ENCODE measurements at regions not wholly inside any gene's neighbourhood (a gene's known extent, or its start where the extent isn't known, plus 50 kb on each side); places are given as distances from the start of the nearest gene placed in this dataset.

GRCh38 chr5:68408345-68408871 lies 192.9 kb downstream of the PIK3R1 start:
- no peak for DNase-seq

DNA sequence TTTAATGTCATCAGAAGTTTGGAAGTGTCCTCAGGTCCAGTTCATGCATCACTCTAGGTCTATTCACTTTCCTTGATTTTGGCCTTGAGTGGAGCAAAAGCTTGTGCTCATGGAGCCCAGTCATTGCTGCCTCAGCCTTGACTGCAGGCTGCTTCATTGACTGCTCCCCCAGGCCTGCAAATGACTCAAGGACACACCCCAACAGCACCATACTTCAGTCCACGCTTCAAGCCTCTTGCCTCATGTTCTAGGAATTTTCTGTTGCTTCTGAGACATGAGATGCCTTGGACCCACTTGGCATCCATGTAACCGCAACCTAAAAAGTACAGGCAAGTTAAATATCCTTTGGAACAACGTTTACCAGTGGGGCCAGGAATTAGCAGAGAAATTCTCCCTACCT lies 193.7 kb downstream of the PIK3R1 start:
- DNase-seq, result no peak

DNA sequence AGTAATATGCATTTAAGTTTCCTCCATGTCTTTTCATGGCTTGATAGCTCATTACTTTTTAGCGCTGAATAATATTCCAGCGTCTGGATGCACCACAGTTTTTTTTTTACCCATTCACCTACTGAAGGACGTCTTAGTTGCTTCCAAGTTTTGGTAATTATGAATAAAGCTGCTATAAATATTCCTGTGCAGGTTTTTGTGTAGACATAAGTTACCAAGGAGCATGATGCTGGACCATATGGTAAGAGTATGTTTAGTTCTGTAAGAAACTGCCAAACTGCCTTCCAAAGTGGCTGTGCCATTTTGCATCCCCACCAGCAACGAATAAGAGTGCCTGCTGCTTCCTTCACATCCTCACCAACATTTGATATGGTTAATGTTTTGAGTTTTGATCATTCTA lies 195.6 kb downstream of the PIK3R1 start:
- no peak for DNase-seq

DNA sequence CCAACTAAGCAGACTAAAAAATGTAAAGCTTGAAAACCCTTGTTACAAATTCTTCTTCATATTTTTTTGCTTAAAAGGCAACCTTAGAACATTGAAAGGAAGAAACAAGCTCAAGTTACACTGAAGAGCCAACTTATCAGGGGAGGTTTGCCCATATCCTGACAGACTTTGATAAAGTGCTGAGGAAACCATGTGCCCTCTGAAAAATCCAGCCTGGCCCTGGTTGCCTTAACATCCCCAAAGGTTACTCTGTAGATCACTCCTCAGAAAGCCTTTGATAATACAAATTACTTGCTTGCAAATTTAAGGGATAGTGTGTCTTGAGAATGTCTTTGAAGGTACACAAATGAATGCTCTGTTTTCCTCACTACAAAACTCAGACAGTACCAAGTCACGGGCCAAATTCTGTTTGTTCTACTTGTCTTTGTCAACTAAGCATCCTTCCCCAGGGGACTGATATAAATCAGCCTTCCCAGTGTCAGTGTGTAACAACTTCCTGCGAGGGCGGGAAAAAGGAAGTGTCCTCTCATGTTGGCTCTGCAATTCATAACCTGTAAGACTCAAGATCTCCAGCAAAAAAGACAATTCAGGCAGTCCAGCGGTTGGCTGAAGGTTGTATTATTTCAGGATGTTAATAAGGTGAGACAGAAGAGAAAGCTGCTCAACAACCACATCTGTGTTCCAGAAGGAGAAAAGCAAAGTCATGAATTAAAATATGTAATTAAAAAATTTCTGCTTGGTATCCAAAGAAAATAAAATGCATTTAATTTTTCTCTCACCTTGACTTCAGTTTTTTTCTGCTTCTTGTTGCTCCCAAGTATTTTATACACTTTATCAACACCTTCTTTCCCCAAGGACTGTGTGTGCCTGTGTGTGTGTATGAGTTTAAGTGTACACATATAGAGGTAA lies 199.9 kb downstream of the PIK3R1 start:
- no peak for DNase-seq

DNA sequence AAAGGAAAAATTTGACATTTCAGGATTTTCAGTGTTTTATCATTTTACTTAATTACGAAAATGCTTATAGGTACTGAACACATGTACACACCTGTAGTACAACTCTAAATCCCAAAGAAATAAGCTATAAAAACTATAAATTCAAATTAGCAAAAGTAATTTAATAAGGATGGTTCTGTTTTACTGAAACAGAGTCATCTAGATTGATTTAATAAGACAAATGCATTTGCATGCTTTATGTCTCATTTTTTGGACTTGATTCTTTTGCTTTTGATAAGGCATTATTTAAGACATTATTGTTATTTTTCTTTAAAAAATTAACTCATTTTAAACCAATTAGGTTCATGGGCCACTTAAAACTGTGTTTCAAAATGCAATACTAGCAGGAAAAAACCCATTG lies 201.2 kb downstream of the PIK3R1 start:
- no peak for DNase-seq

DNA sequence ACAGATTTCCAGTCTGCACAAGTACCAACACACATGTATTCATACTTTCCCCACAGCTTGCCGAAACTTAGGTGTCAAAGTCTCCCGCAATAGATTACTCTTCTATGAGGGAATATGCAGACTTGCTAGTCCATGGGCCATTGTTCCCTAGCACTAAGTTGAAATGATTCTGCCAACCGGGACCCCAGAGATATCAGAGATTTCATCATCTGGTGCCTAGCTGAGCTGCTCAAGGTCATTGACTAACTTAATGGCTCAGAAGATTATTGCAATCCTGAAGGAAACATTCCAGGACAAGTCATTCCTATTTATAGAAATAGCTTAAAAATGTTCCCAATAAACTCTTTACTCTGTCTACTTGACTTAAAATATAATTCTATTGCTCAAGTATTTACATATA lies 202.6 kb downstream of the PIK3R1 start:
- no peak for DNase-seq

DNA sequence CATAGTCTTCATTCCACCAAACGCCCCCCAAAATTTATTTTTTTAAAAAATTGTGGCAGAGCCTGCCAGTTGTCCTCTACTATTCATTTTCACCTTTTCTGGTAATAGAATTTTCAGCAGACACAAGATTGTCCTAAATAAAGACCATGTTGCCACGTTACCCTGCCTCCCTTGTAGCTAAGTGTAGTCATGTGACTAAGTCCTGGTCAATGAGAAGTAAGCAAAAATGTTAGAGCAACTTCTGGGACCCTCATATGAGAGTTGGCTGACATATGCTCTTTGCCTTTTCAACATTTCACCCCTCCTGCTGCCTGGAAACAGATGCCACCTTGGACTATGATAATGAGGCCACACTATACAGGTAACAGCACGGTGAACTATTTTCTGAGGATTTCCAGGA lies 203.1 kb downstream of the PIK3R1 start:
- no peak for DNase-seq

GRCh38 chr5:68419081-68419636 lies 203.6 kb downstream of the PIK3R1 start:
- DNase-seq, result no peak

DNA sequence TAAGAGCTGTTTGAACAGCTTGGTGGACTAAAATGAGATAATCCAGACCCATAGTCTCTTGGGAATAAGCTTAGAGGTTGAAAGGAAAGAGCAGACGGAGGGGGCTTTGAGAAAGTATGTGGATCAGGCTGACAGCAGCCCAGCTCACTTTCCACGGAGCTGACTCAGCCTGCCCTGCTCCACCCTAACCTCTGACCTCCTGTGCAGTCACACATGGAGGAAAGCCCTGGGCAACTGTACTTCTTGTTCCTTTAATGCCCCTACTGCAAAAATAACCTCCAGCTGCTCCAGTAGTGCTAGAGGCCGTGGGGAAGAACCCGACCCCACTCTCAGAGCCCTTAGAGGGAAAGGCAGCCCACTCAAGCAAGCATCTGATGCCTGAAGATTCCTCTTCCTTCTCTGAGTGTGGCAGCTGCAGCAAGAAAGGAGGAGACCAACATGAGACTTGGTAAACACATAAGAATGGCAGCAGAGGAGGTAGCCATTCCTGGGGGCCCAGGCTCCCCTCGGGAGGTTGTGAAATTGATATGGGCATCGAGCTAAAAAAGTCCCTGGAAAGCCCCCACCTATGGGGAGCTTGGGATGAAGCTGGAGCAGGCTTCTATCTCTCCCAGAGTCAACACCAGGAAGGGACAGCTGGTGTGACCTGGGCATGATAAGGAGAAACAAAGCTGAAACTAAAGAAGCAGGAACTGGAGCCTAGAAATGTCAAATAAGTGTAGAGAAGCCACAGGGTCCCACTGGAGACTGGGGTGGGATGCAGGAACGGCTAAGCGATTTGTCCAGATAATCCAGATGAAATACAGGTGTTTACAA lies 204.3 kb downstream of the PIK3R1 start:
- DNase-seq, result no peak

DNA sequence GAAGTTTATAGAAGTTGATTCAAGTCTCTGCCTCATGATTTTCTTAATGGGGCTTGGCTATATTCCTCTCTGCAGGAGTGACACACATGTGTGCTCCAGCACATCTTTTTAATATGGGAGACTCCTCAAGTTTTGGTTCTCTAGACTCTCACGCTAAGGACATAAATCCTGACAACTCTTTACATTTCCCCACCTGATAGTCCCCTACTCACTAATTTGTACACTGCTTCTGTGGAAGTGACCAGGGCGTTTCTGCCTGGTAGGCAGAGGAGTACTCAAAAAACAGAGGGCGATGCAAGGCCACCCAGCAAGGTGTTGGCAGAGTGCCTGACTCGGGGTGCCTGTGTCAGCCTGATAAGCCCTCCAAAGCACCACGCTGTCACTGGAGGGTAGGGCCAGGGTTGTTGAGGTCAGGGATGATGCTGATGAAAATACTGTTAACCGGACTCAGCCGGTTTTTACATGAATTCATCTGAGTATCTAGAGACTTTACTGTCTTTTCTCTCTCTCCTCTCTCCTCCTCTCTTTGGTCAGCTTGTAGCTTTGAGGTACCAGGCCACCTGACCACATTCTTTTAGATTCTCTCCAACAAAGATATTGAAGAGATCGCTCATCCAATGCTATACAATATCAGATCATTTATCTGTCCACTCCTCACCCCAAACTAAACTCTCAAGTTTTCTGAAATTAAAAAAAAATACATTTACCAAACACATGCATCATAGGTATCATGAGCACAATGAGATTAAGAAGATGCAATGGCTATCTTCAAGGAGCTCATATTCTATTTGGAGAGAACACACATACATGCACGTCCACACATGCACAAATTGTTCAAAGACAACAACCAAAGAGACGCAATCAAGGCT lies 205.2 kb downstream of the PIK3R1 start:
- no peak for DNase-seq

GRCh38 chr5:68421485-68422220 lies 206.1 kb downstream of the PIK3R1 start:
- DNase-seq, result no peak

- DNase-seq, result no peak
Measured at GRCh38 chr5:68423154-68423811, 207.7 kb downstream of the PIK3R1 start.

- peak in 2 of 5 donors; percentile 6 to 73 for DNase-seq
Measured at GRCh38 chr5:68424799-68425537, 209.4 kb downstream of the PIK3R1 start.

DNA sequence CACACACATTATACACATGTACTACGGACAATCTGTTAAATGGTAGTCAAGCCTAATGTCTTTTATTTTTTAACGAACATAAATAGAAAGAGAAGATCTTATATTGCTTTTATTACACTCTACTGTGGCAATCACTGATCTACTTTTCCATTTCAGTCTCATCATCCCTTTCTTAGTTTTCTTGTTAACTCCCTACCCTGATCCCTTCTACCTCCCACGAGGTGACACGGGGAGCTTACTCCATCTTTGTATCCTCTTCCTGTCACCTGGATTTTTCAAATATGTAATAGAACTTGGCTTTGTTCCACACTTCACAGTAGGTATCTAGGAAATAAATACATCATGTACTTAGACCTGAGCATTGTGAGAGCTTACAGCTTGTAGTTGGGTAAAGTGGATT lies 211.0 kb downstream of the PIK3R1 start:
- DNase-seq, result no peak

DNA sequence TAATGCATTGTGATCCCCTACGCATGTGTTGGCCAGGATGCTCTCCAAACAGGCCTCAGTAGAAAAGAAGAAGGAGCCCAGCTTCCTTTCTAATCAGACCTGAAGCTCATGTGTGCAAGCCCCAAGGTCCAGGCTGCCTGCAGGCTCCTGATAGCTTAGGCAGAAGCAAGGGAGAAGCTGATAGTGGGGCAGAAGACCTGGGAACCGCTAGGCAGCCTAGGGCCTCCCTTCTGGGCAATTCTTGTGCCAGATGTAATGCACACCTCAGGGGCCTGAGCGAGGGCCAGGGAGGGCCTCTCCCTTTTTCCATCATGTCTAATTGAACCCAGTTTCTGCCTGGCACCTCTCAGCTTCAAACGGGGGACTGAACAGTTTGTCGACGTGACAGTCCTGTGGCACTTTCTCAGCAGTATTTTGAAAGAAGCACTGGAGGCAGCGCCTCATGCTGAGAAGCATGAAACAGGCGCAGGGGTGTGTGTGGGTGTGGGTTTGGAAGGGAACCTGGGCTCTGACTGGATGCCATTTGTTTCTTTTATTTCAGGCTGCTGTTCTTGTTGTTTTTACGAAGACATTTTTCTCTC lies 212.8 kb downstream of the PIK3R1 start:
- no peak for DNase-seq

GRCh38 chr5:68429510-68429909 lies 214.0 kb downstream of the PIK3R1 start:
- no peak for DNase-seq

- no peak for DNase-seq
Measured at GRCh38 chr5:68430279-68430678, 214.7 kb downstream of the PIK3R1 start.

DNA sequence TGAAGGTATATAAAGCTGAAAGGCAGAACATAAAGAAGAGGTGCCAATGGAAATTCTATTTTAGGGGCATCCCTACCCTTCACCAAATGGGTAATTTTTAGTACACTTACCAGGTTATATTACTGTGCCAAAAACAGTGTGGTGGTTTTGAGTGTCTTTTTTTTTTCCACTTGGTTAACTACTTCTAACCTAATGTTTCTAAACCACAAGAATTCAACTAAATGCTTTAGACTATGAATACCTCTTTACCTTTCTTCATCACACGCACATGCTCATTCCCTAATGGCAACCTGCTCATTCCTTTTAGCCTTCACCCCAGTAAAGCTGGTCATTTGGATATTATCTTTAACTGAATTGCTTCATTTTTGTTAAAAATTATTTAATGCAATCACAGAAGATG lies 215.6 kb downstream of the PIK3R1 start:
- no peak for DNase-seq

- DNase-seq, result no peak
Measured at GRCh38 chr5:68431601-68432337, 216.2 kb downstream of the PIK3R1 start.

All from T-helper 1 cell (primary cell).